ENCODE measurements at regions not wholly inside any gene's neighbourhood (a gene's known extent, or its start where the extent isn't known, plus 50 kb on each side); places are given as distances from the start of the nearest gene placed in this dataset.

- no peak for TF ChIP-seq CTCF (IDR thresholded peaks at IDR 0.05)
Observed at GRCh38 chr2:220043155-220043989, 415.9 kb downstream of the SLC4A3 start.

- no peak for TF ChIP-seq CTCF (IDR thresholded peaks at IDR 0.05)
Observed at GRCh38 chr2:220043990-220044335, 416.5 kb downstream of the SLC4A3 start.

GRCh38 chr2:220044383-220044782, 417.0 kb downstream of the SLC4A3 start:
- no peak for TF ChIP-seq CTCF (IDR thresholded peaks at IDR 0.05)

GRCh38 chr2:220046507-220046906, 419.1 kb downstream of the SLC4A3 start:
- no peak for TF ChIP-seq CTCF (IDR thresholded peaks at IDR 0.05)

- TF ChIP-seq CTCF (IDR thresholded peaks at IDR 0.05): no peak
Observed at GRCh38 chr2:220051716-220052115, 424.3 kb downstream of the SLC4A3 start.

- TF ChIP-seq CTCF (IDR thresholded peaks at IDR 0.05): peak; percentile 65
Observed at GRCh38 chr2:220053919-220054318, 426.5 kb downstream of the SLC4A3 start.

GRCh38 chr2:220057391-220057790, 430.0 kb downstream of the SLC4A3 start:
- no peak for TF ChIP-seq CTCF (IDR thresholded peaks at IDR 0.05)

GRCh38 chr2:220057916-220058315, 430.5 kb downstream of the SLC4A3 start:
- TF ChIP-seq CTCF (IDR thresholded peaks at IDR 0.05): no peak

Measured in LNCAP (cell line).